SU-DHL-6 (cell line): ENCODE measurements at regions not wholly inside any gene's neighbourhood (a gene's known extent, or its start where the extent isn't known, plus 50 kb on each side); places are given as distances from the start of the nearest gene placed in this dataset.

Experiments
- H2AFZ ChIP-seq: fragments of 200-600 bp; sonication (generic); 2 replicates; pipeline ENCODE4 v1.6.1; 2014; ENCODE audit warnings: low read depth, mild to moderate bottlenecking, moderate library complexity, mixed read lengths, antibody characterized with exemption, low read length; ENCODE audit not compliant: severe bottlenecking
- H3F3A ChIP-seq: fragments of 200-600 bp; shearing (Covaris generic); 2 replicates; pipeline ENCODE4 v1.6.0; 2016; ENCODE audit warnings: antibody characterized with exemption, mild to moderate bottlenecking; ENCODE audit not compliant: insufficient read depth
- H3K27ac ChIP-seq: fragments of 200-600 bp; sonication (generic); 2 replicates; pipeline ENCODE4 v1.5.1; 2016; ENCODE audit warnings: low read depth, mild to moderate bottlenecking, low read length, moderate library complexity, mixed read lengths
- H3K27me3 ChIP-seq: fragments of 200-600 bp; sonication (generic), shearing (Covaris generic); 2 replicates; pipeline ENCODE4 v1.6.0; 2014; ENCODE audit warnings: mild to moderate bottlenecking, low read length
- H3K36me3 ChIP-seq: fragments of 200-600 bp; sonication (generic); 2 replicates; pipeline ENCODE4 v1.6.1; 2014; ENCODE audit warnings: mild to moderate bottlenecking, low read length, mixed read lengths
- H3K4me2 ChIP-seq: fragments of 300-600, 200-600 bp; shearing (Covaris generic), sonication (generic); 2 replicates; pipeline ENCODE4 v1.6.0; 2014; ENCODE audit warnings: low read length, low read depth, mild to moderate bottlenecking; ENCODE audit not compliant: poor library complexity, severe bottlenecking
- H3K4me3 ChIP-seq: fragments of 200-600 bp; sonication (generic); 2 replicates; pipeline ENCODE4 v1.5.1; 2014; ENCODE audit warnings: antibody characterized with exemption, low read length, mild to moderate bottlenecking, mixed read lengths; ENCODE audit not compliant: insufficient read depth, poor library complexity, severe bottlenecking
- H3K79me2 ChIP-seq: fragments of 200-600 bp; sonication (generic); 2 replicates; pipeline ENCODE4 v1.6.1; 2014; ENCODE audit warnings: mild to moderate bottlenecking, low read length, moderate library complexity; ENCODE audit not compliant: insufficient read depth
- H3K9ac ChIP-seq: fragments of 200-600 bp; sonication (generic); 2 replicates; pipeline ENCODE4 v1.7.0; 2014; ENCODE audit warnings: mild to moderate bottlenecking, low read length
- H3K9me2 ChIP-seq: fragments of 200-600 bp; sonication (generic); replicated peaks from 2 replicates; pipeline ENCODE4 v1.6.1; 2014; ENCODE audit warnings: low read length; ENCODE audit not compliant: insufficient read depth
- H3K9me3 ChIP-seq: fragments of 200-600 bp; sonication (generic); 2 replicates; pipeline ENCODE4 v1.6.1; 2014; ENCODE audit warnings: low read length, mixed read lengths; ENCODE audit not compliant: insufficient read depth
- H4K20me1 ChIP-seq: fragments of 200-600 bp; sonication (generic); 2 replicates; pipeline ENCODE4 v1.6.1; 2014; ENCODE audit warnings: low read depth, mild to moderate bottlenecking, antibody characterized with exemption, low read length, moderate library complexity, mixed read lengths
- EZH2phosphoT487 ChIP-seq: fragments of 200-600 bp; sonication (generic), shearing (Covaris generic); conservative IDR thresholded peaks from 2 replicates; pipeline ENCODE4 v1.6.1; 2018; ENCODE audit warnings: mild to moderate bottlenecking, antibody characterized with exemption, low read length, moderate library complexity, mixed read lengths
- TF ChIP-seq, protein P1 (sequence below): fragments of 200-600 bp; sonication (generic); IDR thresholded peaks from one replicate; pipeline ENCODE4 v1.5.1; 2017; ENCODE audit warnings: antibody characterized with exemption, mild to moderate bottlenecking, low read length, moderate library complexity; ENCODE audit not compliant: insufficient read depth, poor library complexity, severe bottlenecking

DNA sequence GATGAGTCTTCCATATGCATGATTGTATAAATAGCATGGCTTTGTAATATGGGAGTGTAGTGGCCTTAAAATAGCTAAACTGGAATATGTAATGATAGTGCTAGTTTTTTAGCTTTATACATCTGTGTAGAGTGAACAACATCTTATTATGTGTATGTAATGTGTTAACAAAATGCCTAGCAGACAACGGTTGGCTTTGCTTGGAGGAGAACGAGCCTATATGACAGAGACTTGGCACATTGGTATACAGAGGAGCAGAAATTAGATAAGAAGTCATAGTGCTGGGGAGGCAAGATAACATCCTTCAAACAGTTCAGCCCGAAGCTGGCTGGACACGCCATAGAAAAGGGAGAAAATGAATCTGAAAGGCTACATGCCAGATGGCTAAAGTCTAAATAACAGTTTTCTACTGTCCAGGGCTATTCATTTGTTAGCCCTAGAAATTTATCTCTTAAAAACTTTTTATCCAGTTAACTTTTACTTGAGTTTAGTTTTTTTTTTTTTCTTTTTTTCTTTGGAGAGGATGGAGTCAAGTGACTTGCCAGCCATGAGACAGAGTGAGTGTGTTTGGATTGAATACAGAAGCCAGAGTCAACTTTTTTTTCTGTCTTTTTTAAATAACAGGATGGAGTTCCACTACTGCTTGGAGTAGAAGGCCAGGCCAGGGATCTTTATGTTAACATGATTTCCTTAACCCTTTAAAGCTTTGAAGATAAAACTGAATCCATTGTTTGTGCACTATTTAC, 214.4 kb upstream of the ACTBL2 start:
- no peak overlapping the region for H3K9ac ChIP-seq
- H3K36me3 ChIP-seq: no peaks in the 10 kb centered on the region
- no peak for TF ChIP-seq EZH2phosphoT487
- TF ChIP-seq, protein P1, sequence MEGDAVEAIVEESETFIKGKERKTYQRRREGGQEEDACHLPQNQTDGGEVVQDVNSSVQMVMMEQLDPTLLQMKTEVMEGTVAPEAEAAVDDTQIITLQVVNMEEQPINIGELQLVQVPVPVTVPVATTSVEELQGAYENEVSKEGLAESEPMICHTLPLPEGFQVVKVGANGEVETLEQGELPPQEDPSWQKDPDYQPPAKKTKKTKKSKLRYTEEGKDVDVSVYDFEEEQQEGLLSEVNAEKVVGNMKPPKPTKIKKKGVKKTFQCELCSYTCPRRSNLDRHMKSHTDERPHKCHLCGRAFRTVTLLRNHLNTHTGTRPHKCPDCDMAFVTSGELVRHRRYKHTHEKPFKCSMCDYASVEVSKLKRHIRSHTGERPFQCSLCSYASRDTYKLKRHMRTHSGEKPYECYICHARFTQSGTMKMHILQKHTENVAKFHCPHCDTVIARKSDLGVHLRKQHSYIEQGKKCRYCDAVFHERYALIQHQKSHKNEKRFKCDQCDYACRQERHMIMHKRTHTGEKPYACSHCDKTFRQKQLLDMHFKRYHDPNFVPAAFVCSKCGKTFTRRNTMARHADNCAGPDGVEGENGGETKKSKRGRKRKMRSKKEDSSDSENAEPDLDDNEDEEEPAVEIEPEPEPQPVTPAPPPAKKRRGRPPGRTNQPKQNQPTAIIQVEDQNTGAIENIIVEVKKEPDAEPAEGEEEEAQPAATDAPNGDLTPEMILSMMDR: no peak
- H3F3A ChIP-seq: no peaks in the 10 kb centered on the region
- no peak overlapping the region for H3K27ac ChIP-seq
- H3K9me2 ChIP-seq: no peaks in the 10 kb centered on the region
- no peak overlapping the region for H3K4me2 ChIP-seq
- no peak overlapping the region for H2AFZ ChIP-seq
- H3K9me3 ChIP-seq: no peaks in the 10 kb centered on the region
- H3K27me3 ChIP-seq: no peaks in the 10 kb centered on the region
- H3K79me2 ChIP-seq: no peaks in the 10 kb centered on the region
- H3K4me3 ChIP-seq: no peak overlapping the region
- H4K20me1 ChIP-seq: no peaks in the 10 kb centered on the region

DNA sequence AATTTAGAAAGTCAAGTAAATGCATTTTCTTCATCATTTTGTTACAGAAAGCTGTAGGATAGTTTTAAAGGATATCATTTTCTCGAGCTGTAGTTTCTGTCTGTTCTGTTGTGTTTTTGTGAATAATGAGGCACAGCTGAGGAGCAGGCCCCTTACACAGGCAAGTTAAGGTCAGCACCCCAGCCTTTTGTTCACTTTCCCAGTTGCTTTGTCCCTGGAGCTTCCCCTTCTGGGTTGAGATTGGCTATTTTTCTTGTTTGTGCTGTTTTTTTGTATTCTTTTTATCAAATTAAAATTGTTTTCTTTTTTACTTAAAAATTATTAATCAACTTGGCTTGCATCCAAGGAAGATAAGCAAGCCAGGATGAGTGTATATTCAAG, 213.8 kb upstream of the ACTBL2 start:
- no peaks in the 10 kb centered on the region for H3K27me3 ChIP-seq
- no peak overlapping the region for H3K4me2 ChIP-seq
- H3K9me2 ChIP-seq: no peaks in the 10 kb centered on the region
- H3K27ac ChIP-seq: no peak overlapping the region
- no peaks in the 10 kb centered on the region for H3K9me3 ChIP-seq
- H2AFZ ChIP-seq: no peak overlapping the region
- H3K79me2 ChIP-seq: no peaks in the 10 kb centered on the region
- H3K4me3 ChIP-seq: no peak overlapping the region
- H3K9ac ChIP-seq: no peak overlapping the region
- no peak for TF ChIP-seq EZH2phosphoT487
- H3F3A ChIP-seq: no peaks in the 10 kb centered on the region
- no peaks in the 10 kb centered on the region for H3K36me3 ChIP-seq
- no peaks in the 10 kb centered on the region for H4K20me1 ChIP-seq

DNA sequence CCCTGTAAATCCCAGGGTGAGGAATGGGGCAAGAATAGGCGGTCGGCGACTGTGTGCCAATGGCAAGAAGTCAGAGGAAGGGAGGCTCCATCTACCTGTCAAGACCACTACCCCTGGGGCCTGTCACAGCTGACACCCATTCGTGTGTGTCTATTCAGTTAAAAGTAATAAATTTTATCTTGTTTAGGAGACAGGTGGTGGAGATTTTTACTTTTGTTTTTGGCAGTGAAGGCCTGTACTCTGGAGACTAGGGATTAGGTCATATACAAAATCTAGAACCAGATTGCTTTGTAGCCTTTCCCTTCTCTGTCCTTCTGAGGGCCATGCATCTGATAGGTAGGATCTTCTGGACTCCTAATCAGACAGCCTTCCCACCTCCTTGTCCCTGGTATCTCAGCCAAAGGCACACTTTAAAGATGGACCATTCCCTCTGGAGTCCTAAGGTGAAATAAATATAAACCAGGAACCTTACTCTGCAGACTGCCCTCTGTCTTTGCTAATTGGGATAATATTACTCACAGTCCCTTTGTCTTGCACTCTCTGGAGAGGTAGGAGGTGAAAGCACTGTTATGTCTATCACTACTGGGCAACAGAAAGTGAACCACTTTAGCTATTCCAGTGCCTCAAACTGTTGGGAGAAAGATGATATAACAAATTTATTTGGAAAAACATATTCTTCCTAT, 213.2 kb upstream of the ACTBL2 start:
- Histone ChIP-seq H3K9me2 (no peaks in the 10 kb centered on the region), H3K79me2 (no peaks in the 10 kb centered on the region), H3K27me3 (no peaks in the 10 kb centered on the region), H3K9me3 (no peaks in the 10 kb centered on the region), H4K20me1 (no peaks in the 10 kb centered on the region), H3K27ac (no peak overlapping the region), H3K4me2 (no peak overlapping the region), H3F3A (no peaks in the 10 kb centered on the region), H3K36me3 (no peaks in the 10 kb centered on the region), H3K4me3 (no peak overlapping the region), H2AFZ (no peak overlapping the region), H3K9ac (no peak overlapping the region)
- TF ChIP-seq, protein P1: no peak
- no peak for TF ChIP-seq EZH2phosphoT487

DNA sequence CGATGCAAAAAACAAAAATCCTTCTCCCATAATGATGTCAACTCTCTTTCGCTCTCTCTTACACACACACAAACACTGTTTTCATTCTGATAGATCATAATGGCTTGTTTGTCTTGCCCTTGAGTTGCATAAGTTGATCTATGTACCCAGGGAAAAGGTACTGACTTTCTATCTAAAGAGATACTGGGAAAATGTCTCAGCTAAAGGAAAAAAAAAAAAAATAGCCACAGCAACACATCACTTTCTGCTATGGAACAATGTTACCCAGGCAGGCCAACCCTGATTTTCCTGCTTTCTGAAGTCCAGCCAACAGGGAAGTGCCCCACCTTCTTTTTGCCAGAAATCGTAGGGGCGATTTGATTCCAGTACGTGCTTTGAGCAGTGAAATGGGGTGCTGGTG, 212.6 kb upstream of the ACTBL2 start:
- Histone ChIP-seq H3K36me3 (no peaks in the 10 kb centered on the region), H3K4me3 (no peak overlapping the region), H3K9me2 (no peaks in the 10 kb centered on the region), H4K20me1 (no peaks in the 10 kb centered on the region), H3K9ac (no peak overlapping the region), H3K27me3 (no peaks in the 10 kb centered on the region), H2AFZ (no peak overlapping the region), H3F3A (no peaks in the 10 kb centered on the region), H3K27ac (no peak overlapping the region), H3K4me2 (no peak overlapping the region), H3K9me3 (no peaks in the 10 kb centered on the region), H3K79me2 (no peaks in the 10 kb centered on the region)
- TF ChIP-seq, protein P1: no peak
